Body of pancreas (tissue), 4 donors: ENCODE measurements at regions not wholly inside any gene's neighbourhood (a gene's known extent, or its start where the extent isn't known, plus 50 kb on each side); places are given as distances from the start of the nearest gene placed in this dataset.

Experiments
- CTCF ChIP-seq, 7 experiments: fragments of 450-650 bp in 4 of 7; fragments of 200-600 bp in 3 of 7; sonication (generic) in 3 of 7; IDR thresholded peaks; one replicate each; pipeline ENCODE4 v1.5.1; 2016 to 2019; ENCODE audit warnings: antibody characterized with exemption in 7 of 7
- POLR2A ChIP-seq, 3 donors: fragments of 450-650 bp; IDR thresholded peaks; one replicate each; pipeline ENCODE4 v1.6.1; 2016; ENCODE audit warnings: antibody characterized with exemption in 3 of 3, mild to moderate bottlenecking in 2 of 3

- TF ChIP-seq CTCF (IDR thresholded peaks at IDR 0.05) (no peak), POLR2A (IDR thresholded peaks at IDR 0.05) (no peak)
These were observed 247.9 kb downstream of the SEC14L1 start for GRCh38 chr17:77388384-77389306.
